DMS 273 (cell line): ENCODE measurements at regions not wholly inside any gene's neighbourhood (a gene's known extent, or its start where the extent isn't known, plus 50 kb on each side); places are given as distances from the start of the nearest gene placed in this dataset.

ENCODE experiments used
- DNase-seq: peaks from one replicate; lab custom pipeline; 2025; ENCODE audit not compliant: unreplicated experiment; lab: John Stamatoyannopoulos, UW

- DNase-seq: no peak
Observed at GRCh38 chr1:209232759-209233158, 350.8 kb upstream of the CAMK1G start.

GRCh38 chr1:209235166-209235565 is 348.3 kb upstream of the CAMK1G start:
- DNase-seq: no peak

- DNase-seq: no peak
Observed at GRCh38 chr1:209238356-209238755, 345.2 kb upstream of the CAMK1G start.

- no peak for DNase-seq
Observed at GRCh38 chr1:209240351-209240750, 343.2 kb upstream of the CAMK1G start.

GRCh38 chr1:209241487-209241886 is 342.0 kb upstream of the CAMK1G start:
- no peak for DNase-seq

- peak; percentile 88 for DNase-seq
Observed at GRCh38 chr1:209248649-209249279, 334.8 kb upstream of the CAMK1G start.

- DNase-seq: peak; percentile 71
Observed at GRCh38 chr1:209249280-209249670, 334.2 kb upstream of the CAMK1G start.

GRCh38 chr1:209249785-209250440 is 333.6 kb upstream of the CAMK1G start:
- DNase-seq: peak; percentile 65

- peak; percentile 96 for DNase-seq
Observed at GRCh38 chr1:209250861-209251636, 332.5 kb upstream of the CAMK1G start.

GRCh38 chr1:209256766-209257350 is 326.7 kb upstream of the CAMK1G start:
- no peak for DNase-seq

- DNase-seq: no peak
Observed at GRCh38 chr1:209257454-209257853, 326.1 kb upstream of the CAMK1G start.

GRCh38 chr1:209260136-209260535 is 323.4 kb upstream of the CAMK1G start:
- DNase-seq: no peak

- DNase-seq: no peak
Observed at GRCh38 chr1:209262631-209263030, 320.9 kb upstream of the CAMK1G start.

GRCh38 chr1:209265301-209265700 is 318.2 kb upstream of the CAMK1G start:
- no peak for DNase-seq

- no peak for DNase-seq
Observed at GRCh38 chr1:209266590-209267205, 316.8 kb upstream of the CAMK1G start.

- DNase-seq: no peak
Observed at GRCh38 chr1:209267968-209268367, 315.5 kb upstream of the CAMK1G start.

- no peak for DNase-seq
Observed at GRCh38 chr1:209268479-209268878, 315.0 kb upstream of the CAMK1G start.

GRCh38 chr1:209276321-209276720 is 307.2 kb upstream of the CAMK1G start:
- no peak for DNase-seq

GRCh38 chr1:209277662-209278061 is 305.9 kb upstream of the CAMK1G start:
- DNase-seq: no peak

- no peak for DNase-seq
Observed at GRCh38 chr1:209291715-209292114, 291.8 kb upstream of the CAMK1G start.
